H1 (cell line): ENCODE measurements at regions not wholly inside any gene's neighbourhood (a gene's known extent, or its start where the extent isn't known, plus 50 kb on each side); places are given as distances from the start of the nearest gene placed in this dataset.

Experiments used
- CTCF ChIA-PET: fragments of 300-600 bp; sonication (Branson Sonifier 250); formaldehyde crosslinking; loops from one replicate; lab custom pipeline; 2021; ENCODE audit not compliant: partially characterized antibody; lab: Charles Lee
- POLR2A ChIA-PET: fragments of 300-600 bp; sonication (Branson Sonifier 250); formaldehyde crosslinking; loops from one replicate; lab custom pipeline; 2021; ENCODE audit warnings: inconsistent platforms; ENCODE audit not compliant: partially characterized antibody; lab: Charles Lee
- DNase-seq, 2 experiments: peaks; one replicate each; pipeline versions ENCODE4 v3.0.0 to v3.0.0-alpha.2; 2010 to 2022; ENCODE audit warnings: low spot score in 2 of 2, low read depth in 1 of 2, mixed read lengths in 1 of 2
- FAIRE-seq: peaks from 2 replicates; lab custom pipeline; 2011; peaks lifted over from hg19 to GRCh38; lab: Jason Lieb, UNC
- H2AFZ ChIP-seq: 2 replicates; pipeline ENCODE4 v1.8.1; 2012; ENCODE audit warnings: low read length, inconsistent platforms
- H2AK5ac ChIP-seq: 2 replicates; pipeline ENCODE4 v1.6.1; 2013; ENCODE audit warnings: low read depth, low read length
- H2BK120ac ChIP-seq: replicated peaks from 2 replicates; pipeline ENCODE3; 2013; ENCODE audit warnings: low read depth, low read length, inconsistent platforms
- H2BK12ac ChIP-seq: 2 replicates; pipeline ENCODE4 v1.6.1; 2013; ENCODE audit warnings: low read depth, low read length
- H2BK15ac ChIP-seq: 2 replicates; pipeline ENCODE4 v1.6.1; 2013; ENCODE audit warnings: low read length
- H2BK20ac ChIP-seq: 2 replicates; pipeline ENCODE4 v1.6.1; 2013; ENCODE audit warnings: low read length
- H2BK5ac ChIP-seq: 2 replicates; pipeline ENCODE4 v1.6.1; 2013; ENCODE audit warnings: low read depth, low read length
- H3K14ac ChIP-seq: 2 replicates; pipeline ENCODE4 v1.6.1; 2013; ENCODE audit warnings: inconsistent platforms; ENCODE audit not compliant: insufficient read length
- H3K18ac ChIP-seq: 2 replicates; pipeline ENCODE4 v1.6.1; 2013; ENCODE audit warnings: low read length; ENCODE audit errors: extremely low read depth
- H3K23ac ChIP-seq: 2 replicates; pipeline ENCODE4 v1.6.1; 2013; ENCODE audit warnings: inconsistent platforms; ENCODE audit not compliant: insufficient read length
- H3K23me2 ChIP-seq: 2 replicates; pipeline ENCODE4 v1.6.1; 2013; ENCODE audit warnings: low read depth, low read length
- H3K27ac ChIP-seq: 2 replicates; pipeline ENCODE4 v1.6.1; 2011; ENCODE audit warnings: low read depth, low read length, inconsistent platforms
- H3K27me3 ChIP-seq, 4 experiments: replicated peaks in 1 of 4; 1 replicate in 1 of 4; 2 replicates in 3 of 4; pipeline versions ENCODE4 v1.6.1 to v1.8.1; 2011 to 2013; ENCODE audit warnings: low read length in 3 of 4, mild to moderate bottlenecking in 3 of 4, inconsistent platforms in 2 of 4, mixed read lengths in 2 of 4, moderate library complexity in 1 of 4; ENCODE audit not compliant: control insufficient read depth in 3 of 4, insufficient read depth in 3 of 4; ENCODE audit errors: extremely low read depth in 1 of 4
- H3K36me3 ChIP-seq, 4 experiments: 2 replicates each; pipeline versions ENCODE4 v1.6.1 to v1.8.1; 2011 to 2013; ENCODE audit warnings: mild to moderate bottlenecking in 4 of 4, low read length in 3 of 4, moderate library complexity in 2 of 4, control low read depth in 1 of 4, inconsistent platforms in 1 of 4; ENCODE audit not compliant: insufficient read depth in 4 of 4, control insufficient read depth in 2 of 4
- H3K4ac ChIP-seq: replicated peaks from 2 replicates; pipeline ENCODE3; 2013; ENCODE audit warnings: low read length, low read depth, mixed read lengths, inconsistent platforms; ENCODE audit not compliant: insufficient read length
- H3K4me1 ChIP-seq, 4 experiments: replicated peaks in 1 of 4; 1 replicate in 1 of 4; 2 replicates in 3 of 4; pipeline versions ENCODE4 v1.6.1 to v1.8.1; 2011 to 2013; ENCODE audit warnings: low read length in 3 of 4, inconsistent platforms in 2 of 4, mixed read lengths in 1 of 4; ENCODE audit not compliant: insufficient read depth in 4 of 4, control insufficient read depth in 3 of 4
- H3K4me2 ChIP-seq, 2 experiments: 2 replicates each; pipeline versions ENCODE4 v1.6.1 to v1.8.1; 2011 to 2013; ENCODE audit warnings: low read depth in 2 of 2, low read length in 2 of 2, control low read depth in 1 of 2, inconsistent platforms in 1 of 2, mild to moderate bottlenecking in 1 of 2; ENCODE audit not compliant: insufficient read depth in 1 of 2
- H3K4me3 ChIP-seq, 4 experiments: fragments of 200-600, 300-600 bp in 1 of 4; sonication (generic), shearing (Covaris generic), sonication (Bioruptor Twin) in 1 of 4; 2 replicates each; pipeline versions ENCODE4 v1.5.1 to v1.8.1; 2011 to 2016; ENCODE audit warnings: low read length in 4 of 4, low read depth in 3 of 4, control low read depth in 2 of 4, inconsistent platforms in 2 of 4, mild to moderate bottlenecking in 2 of 4, mixed read lengths in 1 of 4, moderate library complexity in 1 of 4; ENCODE audit not compliant: insufficient read depth in 2 of 4; ENCODE audit errors: extremely low read depth in 1 of 4
- H3K56ac ChIP-seq: replicated peaks from 2 replicates; pipeline ENCODE3; 2013; ENCODE audit warnings: low read depth, mild to moderate bottlenecking, mixed read lengths, low read length, inconsistent platforms; ENCODE audit not compliant: insufficient read length
- H3K79me1 ChIP-seq: 2 replicates; pipeline ENCODE4 v1.6.1; 2013; ENCODE audit warnings: low read depth, low read length, control low read depth
- H3K79me2 ChIP-seq, 2 experiments: 2 replicates each; pipeline versions ENCODE4 v1.6.1 to v1.8.1; 2012 to 2013; ENCODE audit warnings: low read length in 2 of 2, mild to moderate bottlenecking in 2 of 2, inconsistent platforms in 1 of 2; ENCODE audit not compliant: insufficient read depth in 2 of 2, control insufficient read depth in 1 of 2
- H3K9ac ChIP-seq, 4 experiments: replicated peaks in 1 of 4; 1 replicate in 1 of 4; 2 replicates in 3 of 4; pipeline versions ENCODE4 v1.6.1 to v1.8.1; 2011 to 2013; ENCODE audit warnings: low read depth in 3 of 4, low read length in 3 of 4, control low read depth in 2 of 4, mild to moderate bottlenecking in 2 of 4, moderate library complexity in 2 of 4, inconsistent platforms in 1 of 4; ENCODE audit errors: extremely low read depth in 1 of 4
- H3K9me3 ChIP-seq, 2 experiments: 2 replicates each; pipeline versions ENCODE4 v1.6.1 to v1.8.1; 2012 to 2013; ENCODE audit warnings: mild to moderate bottlenecking in 2 of 2, moderate library complexity in 2 of 2, control low read depth in 1 of 2, inconsistent platforms in 1 of 2, low read depth in 1 of 2, low read length in 1 of 2, mixed read lengths in 1 of 2; ENCODE audit not compliant: insufficient read depth in 2 of 2
- H4K20me1 ChIP-seq, 2 experiments: replicated peaks in 1 of 2; 2 replicates each; pipeline versions ENCODE3 to v1.8.1; 2011 to 2013; ENCODE audit warnings: inconsistent platforms in 2 of 2, low read length in 2 of 2, mild to moderate bottlenecking in 1 of 2; ENCODE audit not compliant: insufficient read depth in 2 of 2, control insufficient read depth in 1 of 2
- H4K5ac ChIP-seq: 2 replicates; pipeline ENCODE4 v1.6.1; 2013; ENCODE audit warnings: low read length, low read depth, mixed read lengths, inconsistent platforms; ENCODE audit not compliant: insufficient read length
- H4K8ac ChIP-seq: 2 replicates; pipeline ENCODE4 v1.8.0; 2013; ENCODE audit warnings: mild to moderate bottlenecking, moderate library complexity, low read length, inconsistent platforms; ENCODE audit not compliant: insufficient read depth; ENCODE audit errors: extremely low read depth
- H4K91ac ChIP-seq: replicated peaks from 2 replicates; pipeline ENCODE3; 2013; ENCODE audit warnings: low read length, mixed read lengths, inconsistent platforms; ENCODE audit not compliant: insufficient read length
- ASH2L ChIP-seq: fragments of 200-600, 300-600 bp; sonication (generic); IDR thresholded peaks from one replicate; pipeline ENCODE4 v1.7.1; 2017; ENCODE audit warnings: low read length
- BRCA1 ChIP-seq: IDR thresholded peaks from 2 replicates; pipeline ENCODE4 v1.6.1; 2012; ENCODE audit warnings: low read depth, low read length, improper control_type of control experiment
- CBX8 ChIP-seq: fragments of 300-800, 300-1000 bp; sonication (generic); IDR thresholded peaks from 2 replicates; pipeline ENCODE4 v1.7.1; 2016; ENCODE audit warnings: low read depth, low read length, borderline replicate concordance
- CHD2 ChIP-seq: IDR thresholded peaks from 2 replicates; pipeline ENCODE4 v1.6.1; 2012; ENCODE audit warnings: low read length, improper control_type of control experiment
- JUND ChIP-seq: IDR thresholded peaks from 2 replicates; pipeline ENCODE4 v1.6.1; 2011; ENCODE audit warnings: mild to moderate bottlenecking, improper control_type of control experiment, low read length
- NANOG ChIP-seq: IDR thresholded peaks from 2 replicates; pipeline ENCODE4 v1.6.1; 2011; ENCODE audit warnings: low read length, low read depth, mild to moderate bottlenecking, inconsistent platforms; ENCODE audit not compliant: insufficient read depth, poor library complexity, severe bottlenecking
- RFX5 ChIP-seq: IDR thresholded peaks from 2 replicates; pipeline ENCODE4 v1.6.1; 2011; ENCODE audit warnings: low read depth, low read length, improper control_type of control experiment, borderline replicate concordance
- RXRA ChIP-seq: IDR thresholded peaks from 2 replicates; pipeline ENCODE4 v1.6.1; 2011; ENCODE audit warnings: low read depth, mild to moderate bottlenecking, low read length, moderate library complexity; ENCODE audit not compliant: insufficient read depth
- SP4 ChIP-seq: IDR thresholded peaks from 2 replicates; pipeline ENCODE4 v1.6.1; 2012; ENCODE audit warnings: low read length, inconsistent platforms
- TCF12 ChIP-seq: IDR thresholded peaks from 2 replicates; pipeline ENCODE4 v1.6.1; 2011; ENCODE audit warnings: low read depth, mild to moderate bottlenecking, low read length
- TEAD4 ChIP-seq: IDR thresholded peaks from 2 replicates; pipeline ENCODE4 v1.6.1; 2012; ENCODE audit warnings: low read depth, low read length, inconsistent platforms, mixed read lengths
- WGBS, 2 experiments: shearing (Covaris generic) in 1 of 2; methylation state at CpG; one replicate each; pipeline versions ENCODE4 v1.1.6 to v1.1.7; 2013 to 2015; ENCODE audit warnings: low lambda C conversion rate in 2 of 2, mixed read lengths in 2 of 2, inconsistent platforms in 1 of 2, low coverage in 1 of 2, missing lambda C conversion rate in 1 of 2; ENCODE audit not compliant: insufficient replicate concordance in 2 of 2, insufficient coverage in 1 of 2, insufficient read length in 1 of 2; ENCODE audit errors: extremely low coverage in 1 of 2, missing lambda C conversion rate in 1 of 2; 5-methylcytosine and 5-hydroxymethylcytosine counted together
- TF ChIP-seq, protein P1 (sequence below), 3 experiments: IDR thresholded peaks; 1 replicate in 2 of 3; 2 replicates in 1 of 3; pipeline versions ENCODE4 v1.5.1 to v1.6.1; 2011; ENCODE audit warnings: low read length in 3 of 3, mild to moderate bottlenecking in 3 of 3, inconsistent platforms in 2 of 3, low read depth in 1 of 3, moderate library complexity in 1 of 3; ENCODE audit not compliant: insufficient read depth in 1 of 3; ENCODE audit errors: control extremely low read depth in 1 of 3
- TF ChIP-seq, protein P2 (sequence below): IDR thresholded peaks from 2 replicates; pipeline ENCODE4 v1.6.1; 2012; ENCODE audit warnings: inconsistent platforms

DNA sequence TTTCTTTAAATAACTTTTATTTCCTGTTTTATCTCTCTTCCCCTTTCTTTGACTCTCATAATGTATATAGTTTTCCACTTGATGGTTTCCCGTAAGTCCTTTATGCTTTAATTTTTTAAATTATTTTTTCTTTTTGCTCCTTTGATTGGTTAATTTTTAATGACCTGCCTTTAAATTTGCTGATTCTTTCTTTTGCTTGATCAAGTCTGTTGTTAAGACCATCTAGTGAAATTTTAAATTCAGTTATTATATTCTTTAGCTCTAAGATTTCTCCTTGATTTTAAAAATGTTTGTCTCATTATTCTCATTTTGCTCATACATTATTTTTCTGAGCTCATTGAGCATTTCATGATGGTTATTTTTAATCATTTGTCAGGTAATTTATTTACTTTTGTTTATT lies 718.6 kb downstream of the METTL15 start:
- H2BK5ac ChIP-seq: no peak overlapping the region
- no peak overlapping the region for H3K4me3 ChIP-seq
- no peak overlapping the region for H2AK5ac ChIP-seq
- no peak overlapping the region for H3K18ac ChIP-seq
- H3K79me1 ChIP-seq: no peaks in the 10 kb centered on the region
- H4K91ac ChIP-seq: no peak overlapping the region
- ChIA-PET POLR2A (no interaction called here), CTCF (no interaction called here)
- no peaks in the 10 kb centered on the region for H4K20me1 ChIP-seq
- no peak overlapping the region for H2BK12ac ChIP-seq
- no peak overlapping the region for H2BK15ac ChIP-seq
- no peak overlapping the region for H2BK20ac ChIP-seq
- no peak overlapping the region for H3K14ac ChIP-seq
- H3K4me2 ChIP-seq: no peak overlapping the region
- H3K36me3 ChIP-seq: no peaks in the 10 kb centered on the region
- H4K8ac ChIP-seq: no peak overlapping the region
- no peak overlapping the region for H2BK120ac ChIP-seq
- H3K27me3 ChIP-seq: no peaks in the 10 kb centered on the region
- H3K4me1 ChIP-seq: 0 out of 7 replicates have a peak, but pooled peaks cover 0 to 2% (median 0%) of the 10 kb centered on the region in 4 experiments
- no peaks in the 10 kb centered on the region for H3K9me3 ChIP-seq
- WGBS, 2 experiments: 93% methylated on average over 1 of the region's 1 CpG; no CpG with 5 or more reads in 1 of the 2 experiments
- no peaks in the 10 kb centered on the region for H3K23me2 ChIP-seq
- H3K23ac ChIP-seq: no peak overlapping the region
- DNase-seq (no peak), FAIRE-seq (no peak)
- no peak overlapping the region for H3K56ac ChIP-seq
- H4K5ac ChIP-seq: no peak overlapping the region
- H3K9ac ChIP-seq: no peak overlapping the region
- H2AFZ ChIP-seq: no peak overlapping the region
- no peaks in the 10 kb centered on the region for H3K79me2 ChIP-seq
- no peak overlapping the region for H3K27ac ChIP-seq
- no peak overlapping the region for H3K4ac ChIP-seq
- TF ChIP-seq CBX8 (no peak), NANOG (no peak), ASH2L (no peak), TCF12 (no peak), JUND (no peak), SP4 (no peak), RFX5 (no peak), BRCA1 (no peak), RXRA (no peak), CHD2 (no peak), TEAD4 (no peak)
- TF ChIP-seq, protein P1, sequence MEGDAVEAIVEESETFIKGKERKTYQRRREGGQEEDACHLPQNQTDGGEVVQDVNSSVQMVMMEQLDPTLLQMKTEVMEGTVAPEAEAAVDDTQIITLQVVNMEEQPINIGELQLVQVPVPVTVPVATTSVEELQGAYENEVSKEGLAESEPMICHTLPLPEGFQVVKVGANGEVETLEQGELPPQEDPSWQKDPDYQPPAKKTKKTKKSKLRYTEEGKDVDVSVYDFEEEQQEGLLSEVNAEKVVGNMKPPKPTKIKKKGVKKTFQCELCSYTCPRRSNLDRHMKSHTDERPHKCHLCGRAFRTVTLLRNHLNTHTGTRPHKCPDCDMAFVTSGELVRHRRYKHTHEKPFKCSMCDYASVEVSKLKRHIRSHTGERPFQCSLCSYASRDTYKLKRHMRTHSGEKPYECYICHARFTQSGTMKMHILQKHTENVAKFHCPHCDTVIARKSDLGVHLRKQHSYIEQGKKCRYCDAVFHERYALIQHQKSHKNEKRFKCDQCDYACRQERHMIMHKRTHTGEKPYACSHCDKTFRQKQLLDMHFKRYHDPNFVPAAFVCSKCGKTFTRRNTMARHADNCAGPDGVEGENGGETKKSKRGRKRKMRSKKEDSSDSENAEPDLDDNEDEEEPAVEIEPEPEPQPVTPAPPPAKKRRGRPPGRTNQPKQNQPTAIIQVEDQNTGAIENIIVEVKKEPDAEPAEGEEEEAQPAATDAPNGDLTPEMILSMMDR (IDR thresholded peaks at IDR 0.05; ENCODE audit: control extremely low read depth in 1 of 3, insufficient read depth in 1 of 3, low read depth in 1 of 3, low read length in 3 of 3): no peak
- TF ChIP-seq, protein P2, sequence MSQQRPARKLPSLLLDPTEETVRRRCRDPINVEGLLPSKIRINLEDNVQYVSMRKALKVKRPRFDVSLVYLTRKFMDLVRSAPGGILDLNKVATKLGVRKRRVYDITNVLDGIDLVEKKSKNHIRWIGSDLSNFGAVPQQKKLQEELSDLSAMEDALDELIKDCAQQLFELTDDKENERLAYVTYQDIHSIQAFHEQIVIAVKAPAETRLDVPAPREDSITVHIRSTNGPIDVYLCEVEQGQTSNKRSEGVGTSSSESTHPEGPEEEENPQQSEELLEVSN: no peak
